B cell (primary cell): ENCODE measurements at regions not wholly inside any gene's neighbourhood (a gene's known extent, or its start where the extent isn't known, plus 50 kb on each side); places are given as distances from the start of the nearest gene placed in this dataset.

ENCODE experiments used
- CTCF ChIP-seq: fragments of 200-600 bp; IDR thresholded peaks from one replicate; pipeline ENCODE4 v1.8.0; 2022; ENCODE audit warnings: antibody characterized with exemption, mild to moderate bottlenecking
- EZH2 ChIP-seq: IDR thresholded peaks from 2 replicates; pipeline ENCODE4 v1.6.1; 2012; ENCODE audit warnings: borderline replicate concordance, low read depth, mild to moderate bottlenecking, moderate library complexity, low read length; ENCODE audit not compliant: insufficient read depth, poor library complexity, severe bottlenecking

- TF ChIP-seq CTCF (no peak), EZH2 (no peak)
Measured at GRCh38 chr3:22581007-22581406, 622.1 kb upstream of the UBE2E2 start.
